ENCODE measurements at regions not wholly inside any gene's neighbourhood (a gene's known extent, or its start where the extent isn't known, plus 50 kb on each side); places are given as distances from the start of the nearest gene placed in this dataset.

DNA sequence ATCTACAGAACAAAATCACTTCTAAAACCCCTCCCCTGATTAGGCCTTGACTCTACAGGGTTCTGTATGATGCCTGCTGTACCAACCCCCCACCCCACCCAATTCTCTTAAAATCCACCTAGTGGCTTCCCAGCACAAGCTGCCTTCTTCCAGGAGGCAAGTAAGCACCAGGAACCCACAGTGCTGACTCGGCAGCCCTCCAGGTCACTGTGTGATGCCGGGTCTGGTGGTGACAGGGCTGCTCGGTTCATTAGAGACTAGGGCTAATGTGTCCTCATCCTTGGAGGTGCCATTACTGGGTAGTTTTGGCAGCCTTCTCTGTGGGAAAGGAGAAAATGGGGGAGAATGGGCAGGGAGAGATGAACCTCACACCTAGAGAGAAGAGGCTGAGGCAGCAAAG is 363.5 kb downstream of the PTPRU start:
- Histone ChIP-seq H3K36me3 (no peaks in the 10 kb centered on the region), H3K27ac (no peak overlapping the region), H3K4me1 (no peaks in the 10 kb centered on the region), H3K4me3 (no peak overlapping the region), H3K27me3 (peaks cover 0 to 30% (median 7%) of the 10 kb centered on the region in 7 donors), H3K9me3 (no peaks in the 10 kb centered on the region)
- DNase-seq = no peak
- intact Hi-C loops (cut with DNase I) = no loop called here
- TF ChIP-seq, protein P1, sequence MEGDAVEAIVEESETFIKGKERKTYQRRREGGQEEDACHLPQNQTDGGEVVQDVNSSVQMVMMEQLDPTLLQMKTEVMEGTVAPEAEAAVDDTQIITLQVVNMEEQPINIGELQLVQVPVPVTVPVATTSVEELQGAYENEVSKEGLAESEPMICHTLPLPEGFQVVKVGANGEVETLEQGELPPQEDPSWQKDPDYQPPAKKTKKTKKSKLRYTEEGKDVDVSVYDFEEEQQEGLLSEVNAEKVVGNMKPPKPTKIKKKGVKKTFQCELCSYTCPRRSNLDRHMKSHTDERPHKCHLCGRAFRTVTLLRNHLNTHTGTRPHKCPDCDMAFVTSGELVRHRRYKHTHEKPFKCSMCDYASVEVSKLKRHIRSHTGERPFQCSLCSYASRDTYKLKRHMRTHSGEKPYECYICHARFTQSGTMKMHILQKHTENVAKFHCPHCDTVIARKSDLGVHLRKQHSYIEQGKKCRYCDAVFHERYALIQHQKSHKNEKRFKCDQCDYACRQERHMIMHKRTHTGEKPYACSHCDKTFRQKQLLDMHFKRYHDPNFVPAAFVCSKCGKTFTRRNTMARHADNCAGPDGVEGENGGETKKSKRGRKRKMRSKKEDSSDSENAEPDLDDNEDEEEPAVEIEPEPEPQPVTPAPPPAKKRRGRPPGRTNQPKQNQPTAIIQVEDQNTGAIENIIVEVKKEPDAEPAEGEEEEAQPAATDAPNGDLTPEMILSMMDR (IDR thresholded peaks at IDR 0.05) = no peak
- ATAC-seq = no peak
- 74 to 77% methylated on average over 3 of the region's 3 CpGs for WGBS, 2 donors

DNA sequence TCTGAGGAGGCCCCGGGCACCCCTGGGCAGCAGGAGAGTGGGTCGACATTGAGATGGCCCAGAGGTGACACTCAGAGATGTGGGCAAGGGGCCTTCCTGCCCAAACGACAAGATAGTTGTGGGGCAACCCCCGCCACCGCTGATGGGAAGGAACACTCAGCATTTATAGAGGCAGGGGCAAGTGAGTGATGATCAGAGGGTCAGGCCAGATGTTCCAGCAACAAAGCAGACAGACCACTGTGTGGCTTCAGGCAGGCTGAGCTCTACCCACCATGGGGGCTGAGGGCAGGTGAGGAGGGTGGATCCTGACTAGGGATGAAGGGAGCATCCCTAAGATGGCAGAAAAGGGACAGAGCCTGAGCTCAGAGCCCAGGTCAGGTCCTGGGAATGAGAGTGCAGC is 362.7 kb downstream of the PTPRU start:
- H3K36me3 ChIP-seq = no peaks in the 10 kb centered on the region
- no peaks in the 10 kb centered on the region for H3K4me1 ChIP-seq
- ATAC-seq (no peak), DNase-seq (no peak)
- H3K4me3 ChIP-seq = no peak overlapping the region
- TF ChIP-seq, protein P1 (IDR thresholded peaks at IDR 0.05) = no peak
- intact Hi-C loops (cut with DNase I) = no loop called here
- WGBS, 2 donors = 84 to 89% methylated on average over 5 of the region's 5 CpGs
- no peaks in the 10 kb centered on the region for H3K9me3 ChIP-seq
- no peak overlapping the region for H3K27ac ChIP-seq
- H3K27me3 ChIP-seq = peaks cover 0 to 34% (median 14%) of the 10 kb centered on the region in 7 donors

GRCh38 chr1:29597861-29598260 is 361.5 kb downstream of the PTPRU start:
- WGBS, 2 donors = 80 to 84% methylated on average over 5 of the region's 5 CpGs
- TF ChIP-seq, protein P1 (IDR thresholded peaks at IDR 0.05) = no peak
- Histone ChIP-seq H3K36me3 (no peaks in the 10 kb centered on the region), H3K9me3 (no peaks in the 10 kb centered on the region), H3K27ac (no peak overlapping the region), H3K4me3 (no peak overlapping the region), H3K4me1 (no peaks in the 10 kb centered on the region), H3K27me3 (peaks cover 0 to 40% (median 15%) of the 10 kb centered on the region in 7 donors)
- no peak for ATAC-seq
- no peak for DNase-seq
- intact Hi-C loops (cut with DNase I) = no loop called here

GRCh38 chr1:29593601-29594382 is 357.5 kb downstream of the PTPRU start:
- intact Hi-C loops (cut with DNase I) = no loop called here
- 61 to 74% methylated on average over 4 of the region's 4 CpGs for WGBS, 2 donors

More at GRCh38 chr1:29593601-29594382, 357.5 kb downstream of the PTPRU start:
- H3K27ac ChIP-seq = no peak overlapping the region
- no peak for ATAC-seq
- H3K4me3 ChIP-seq = no peak overlapping the region
- H3K27me3 ChIP-seq = peaks cover 0 to 44% (median 21%) of the 10 kb centered on the region in 7 donors
- H3K4me1 ChIP-seq = no peaks in the 10 kb centered on the region
- DNase-seq = no peak
- peaks cover 0 to 6% (median 0%) of the 10 kb centered on the region in 11 donors for H3K9me3 ChIP-seq
- TF ChIP-seq, protein P1 (IDR thresholded peaks at IDR 0.05) = no peak
- H3K36me3 ChIP-seq = no peaks in the 10 kb centered on the region

Measured in heart right ventricle (tissue), 16 donors.